BJ (cell line): ENCODE measurements at regions not wholly inside any gene's neighbourhood (a gene's known extent, or its start where the extent isn't known, plus 50 kb on each side); places are given as distances from the start of the nearest gene placed in this dataset.
"Not testable (repeated sequence)": the region's sequence is repeated elsewhere in the genome, so short reads cannot be mapped to it uniquely, and the experiment has no call there.

ENCODE experiments used
- CTCF ChIA-PET: fragments of 350-600 bp; formaldehyde crosslinking; extraction: SDS; loops from one replicate; lab custom pipeline; 2021; ENCODE audit warnings: antibody characterized with exemption, inconsistent platforms; lab: Yijun Ruan, JAX
- POLR2A ChIA-PET: fragments of 300-600 bp; sonication (Branson Sonifier 250); formaldehyde crosslinking; extraction: SDS; loops from one replicate; lab custom pipeline; 2021; ENCODE audit warnings: antibody characterized with exemption; lab: Charles Lee
- DNase-seq: peaks from one replicate; pipeline ENCODE4 v3.0.0-alpha.2; 2011; ENCODE audit warnings: low read depth
- H3K27me3 ChIP-seq: 2 replicates; pipeline ENCODE4 v1.6.0; 2011; ENCODE audit warnings: low read length; ENCODE audit not compliant: control insufficient read depth, insufficient read depth
- H3K36me3 ChIP-seq: 2 replicates; pipeline ENCODE4 v1.5.1; 2011; ENCODE audit warnings: low read length; ENCODE audit not compliant: control insufficient read depth, insufficient read depth
- H3K4me3 ChIP-seq: 2 replicates; pipeline ENCODE4 v1.5.1; 2011; ENCODE audit warnings: low read depth, mild to moderate bottlenecking, control low read depth, low read length
- TF ChIP-seq, protein P1 (sequence below): IDR thresholded peaks from 2 replicates; pipeline ENCODE4 v1.5.1; 2011; ENCODE audit warnings: low read depth, mild to moderate bottlenecking, control low read depth, inconsistent platforms, low read length, moderate library complexity; ENCODE audit not compliant: insufficient read depth

DNA sequence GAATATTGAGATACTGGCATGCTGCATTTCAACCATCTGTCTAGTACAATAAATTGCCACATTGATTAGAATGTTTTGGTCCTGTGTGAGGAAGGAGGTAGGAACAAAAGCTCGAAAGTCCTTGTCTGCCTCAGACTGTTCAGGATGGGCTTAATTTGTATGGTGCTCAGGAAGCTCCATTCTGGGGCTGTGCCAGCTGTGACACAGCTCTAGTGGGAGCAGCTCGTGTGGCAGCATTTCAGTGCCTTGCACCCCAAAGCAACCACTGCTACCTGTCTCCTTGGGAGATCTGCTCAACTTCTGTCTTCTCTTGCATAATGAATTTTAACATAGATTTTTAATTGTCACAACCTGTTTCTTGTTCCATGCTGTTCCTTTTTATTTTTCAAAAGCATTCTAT is 144.4 kb upstream of the THUMPD2 start:
- POLR2A ChIA-PET: interaction anchor here (0.6 kb wide), 1 partner anchor 13 kb away, joined by 3 read pairs; no protein-coding TSS in a partner anchor
- no peak for DNase-seq
- Histone ChIP-seq H3K27me3 (no peaks in the 10 kb centered on the region), H3K36me3 (no peaks in the 10 kb centered on the region), H3K4me3 (no peak overlapping the region)
- TF ChIP-seq, protein P1, sequence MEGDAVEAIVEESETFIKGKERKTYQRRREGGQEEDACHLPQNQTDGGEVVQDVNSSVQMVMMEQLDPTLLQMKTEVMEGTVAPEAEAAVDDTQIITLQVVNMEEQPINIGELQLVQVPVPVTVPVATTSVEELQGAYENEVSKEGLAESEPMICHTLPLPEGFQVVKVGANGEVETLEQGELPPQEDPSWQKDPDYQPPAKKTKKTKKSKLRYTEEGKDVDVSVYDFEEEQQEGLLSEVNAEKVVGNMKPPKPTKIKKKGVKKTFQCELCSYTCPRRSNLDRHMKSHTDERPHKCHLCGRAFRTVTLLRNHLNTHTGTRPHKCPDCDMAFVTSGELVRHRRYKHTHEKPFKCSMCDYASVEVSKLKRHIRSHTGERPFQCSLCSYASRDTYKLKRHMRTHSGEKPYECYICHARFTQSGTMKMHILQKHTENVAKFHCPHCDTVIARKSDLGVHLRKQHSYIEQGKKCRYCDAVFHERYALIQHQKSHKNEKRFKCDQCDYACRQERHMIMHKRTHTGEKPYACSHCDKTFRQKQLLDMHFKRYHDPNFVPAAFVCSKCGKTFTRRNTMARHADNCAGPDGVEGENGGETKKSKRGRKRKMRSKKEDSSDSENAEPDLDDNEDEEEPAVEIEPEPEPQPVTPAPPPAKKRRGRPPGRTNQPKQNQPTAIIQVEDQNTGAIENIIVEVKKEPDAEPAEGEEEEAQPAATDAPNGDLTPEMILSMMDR: no peak
- CTCF ChIA-PET: interaction anchor here (0.7 kb wide), 1 partner anchor 289 kb away, joined by 3 read pairs; no protein-coding TSS in a partner anchor

DNA sequence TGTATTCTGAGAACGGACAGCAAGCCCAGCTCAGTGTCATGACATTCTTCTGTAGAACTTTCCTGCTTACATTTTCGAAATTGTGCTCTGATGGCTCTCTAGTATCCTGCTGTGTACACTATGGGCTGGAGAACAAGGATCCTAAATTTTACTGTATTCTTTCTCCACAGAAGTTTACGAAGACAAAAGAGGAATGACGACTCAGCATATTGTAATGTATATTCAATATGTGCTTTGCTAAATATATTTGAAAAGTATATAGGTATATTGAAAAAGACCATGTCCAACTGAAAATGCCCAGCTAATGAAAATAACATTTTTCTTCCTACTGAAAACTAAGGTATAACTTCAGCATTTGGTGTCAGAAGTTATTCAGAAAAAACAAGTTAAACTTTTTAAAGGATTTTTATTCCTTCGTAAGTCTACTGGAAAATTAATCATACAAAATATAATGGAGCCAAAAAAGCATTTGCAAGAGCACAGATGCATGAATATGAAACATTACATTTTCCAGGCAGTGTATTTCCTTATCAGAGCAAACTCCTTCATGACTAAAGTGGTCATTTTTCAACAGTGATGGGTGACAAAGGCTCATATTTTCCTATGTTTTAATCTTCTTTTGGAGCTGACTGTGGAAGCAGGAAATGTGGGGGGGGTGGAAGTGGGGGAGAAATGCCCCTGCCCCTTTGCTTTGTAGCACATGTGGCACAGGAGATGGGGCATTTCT is 143.8 kb upstream of the THUMPD2 start:
- no peak for DNase-seq
- H3K27me3 ChIP-seq: no peaks in the 10 kb centered on the region
- POLR2A ChIA-PET: interaction anchor here (0.6 kb wide), 1 partner anchor 13 kb away, joined by 3 read pairs; no protein-coding TSS in a partner anchor
- CTCF ChIA-PET: interaction anchor here (0.8 kb wide), 1 partner anchor 290 kb away, joined by 3 read pairs; no protein-coding TSS in a partner anchor
- TF ChIP-seq, protein P1: no peak
- H3K36me3 ChIP-seq: no peaks in the 10 kb centered on the region
- H3K4me3 ChIP-seq: no peak overlapping the region

DNA sequence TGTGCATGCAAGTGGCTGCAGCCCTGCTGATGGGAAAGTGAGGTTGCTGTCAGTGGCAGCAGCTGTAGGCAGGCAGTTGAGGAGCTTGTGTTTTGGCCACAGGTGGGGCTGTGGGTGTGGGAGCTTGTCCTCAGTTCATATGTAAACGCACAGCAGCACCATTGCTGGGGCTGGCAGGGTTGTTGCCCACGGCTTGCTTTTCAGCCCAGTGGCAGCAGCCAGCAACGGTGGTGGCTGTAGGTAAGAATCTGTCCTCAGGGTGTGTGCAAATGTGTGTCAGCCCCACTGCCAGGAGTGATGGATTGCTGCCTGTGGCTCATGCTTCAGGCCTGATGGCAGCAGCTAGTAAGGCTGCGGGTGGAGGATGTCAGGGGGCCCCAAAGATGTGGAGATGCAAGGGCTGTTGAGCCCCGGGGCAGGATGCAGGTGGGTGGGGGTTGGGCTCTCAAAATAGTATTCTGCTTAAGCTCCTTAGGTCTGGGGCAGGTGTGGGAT is 141.3 kb upstream of the THUMPD2 start:
- POLR2A ChIA-PET: no interaction called here

DNA sequence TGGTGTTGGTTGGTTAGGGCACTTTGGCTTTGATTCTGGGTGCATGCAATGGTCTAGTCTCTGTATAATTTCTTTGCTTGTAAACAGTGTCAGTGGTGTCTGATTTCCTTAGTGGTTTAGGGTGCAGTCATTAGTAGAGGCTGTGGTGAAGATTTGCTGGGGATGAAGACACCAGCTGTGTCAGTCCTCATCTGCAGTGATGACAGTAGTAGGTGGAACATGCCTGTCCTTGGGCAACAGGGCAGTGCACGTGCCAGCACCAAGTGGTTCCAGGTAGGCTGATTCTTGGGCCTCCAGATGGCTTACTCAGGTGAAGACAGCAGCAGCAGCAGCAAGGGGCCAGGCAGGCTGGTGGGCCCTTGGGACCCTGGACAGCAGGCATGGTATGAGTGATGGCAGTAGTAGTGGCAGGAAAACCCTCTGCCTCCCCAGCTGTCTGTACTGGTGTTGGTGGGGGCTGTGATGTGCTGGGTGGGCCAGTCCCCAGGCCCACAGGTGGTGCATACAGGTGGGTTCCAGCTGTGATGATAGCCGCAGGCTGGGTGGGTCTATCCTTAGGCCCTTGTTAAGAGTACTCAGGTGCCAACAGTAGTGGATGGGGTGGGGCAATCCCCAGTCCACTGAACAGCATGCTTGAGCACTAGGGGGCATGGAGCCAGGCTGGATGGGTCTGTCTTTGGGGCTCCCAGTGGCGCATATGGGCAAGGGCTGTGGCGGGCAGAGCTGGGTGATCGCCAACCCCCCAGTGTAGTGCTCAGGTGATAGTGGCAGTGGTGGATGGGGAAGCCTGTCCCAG is 140.7 kb upstream of the THUMPD2 start:
- H3K36me3 ChIP-seq: no peaks in the 10 kb centered on the region
- H3K27me3 ChIP-seq: no peaks in the 10 kb centered on the region
- no peak overlapping the region for H3K4me3 ChIP-seq
- TF ChIP-seq, protein P1: no peak
- CTCF ChIA-PET: no interaction called here
- POLR2A ChIA-PET: no interaction called here
- no peak for DNase-seq

More for the DNA sequence above, 141.3 kb upstream of the THUMPD2 start:
- TF ChIP-seq, protein P1: no peak
- H3K27me3 ChIP-seq: no peaks in the 10 kb centered on the region
- CTCF ChIA-PET: no interaction called here
- no peak for DNase-seq
- no peak overlapping the region for H3K4me3 ChIP-seq
- H3K36me3 ChIP-seq: no peaks in the 10 kb centered on the region

- TF ChIP-seq, protein P1: no peak
- H3K36me3 ChIP-seq: no peaks in the 10 kb centered on the region
- CTCF ChIA-PET: no interaction called here
- no peak overlapping the region for H3K4me3 ChIP-seq
- DNase-seq: no peak
- no peaks in the 10 kb centered on the region for H3K27me3 ChIP-seq
- POLR2A ChIA-PET: no interaction called here
Observed at GRCh38 chr2:39918886-39919285, 139.8 kb upstream of the THUMPD2 start.

- CTCF ChIA-PET, H3K4me3 ChIP-seq, POLR2A ChIA-PET, H3K27me3 ChIP-seq, DNase-seq, H3K36me3 ChIP-seq: not testable (repeated sequence)
Observed at GRCh38 chr2:39917371-39917770, 138.3 kb upstream of the THUMPD2 start.
